ENCODE measurements at regions not wholly inside any gene's neighbourhood (a gene's known extent, or its start where the extent isn't known, plus 50 kb on each side); places are given as distances from the start of the nearest gene placed in this dataset.

DNA sequence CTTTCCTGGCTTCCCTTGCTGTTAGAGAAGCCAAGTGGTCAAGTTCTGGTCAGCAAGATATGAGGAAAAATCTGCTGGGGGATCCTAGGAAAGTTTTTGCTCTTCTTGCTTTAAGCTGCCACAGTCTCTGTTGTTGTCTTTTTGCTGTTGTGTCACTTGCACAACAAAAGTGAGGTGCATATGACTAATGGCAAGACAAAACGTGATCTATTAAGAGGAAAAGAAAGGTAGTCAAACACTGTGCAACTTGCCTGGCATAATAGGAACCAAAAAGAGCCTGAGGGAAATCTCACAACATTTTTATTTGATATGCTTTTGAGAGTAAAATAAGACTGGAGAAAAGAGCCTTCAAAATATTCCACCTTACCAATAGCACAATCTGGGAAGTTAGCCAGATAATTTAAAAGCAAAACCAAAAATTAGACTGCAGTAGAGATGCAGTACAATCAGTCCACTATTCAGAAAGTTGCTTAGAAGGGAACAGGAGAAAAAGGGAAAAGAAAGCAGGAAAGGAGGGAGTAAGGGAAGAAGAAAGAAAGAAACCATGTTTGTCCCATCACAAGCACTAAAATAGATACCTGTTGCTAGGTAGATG is 110.0 kb upstream of the SLC4A7 start:
- TF ChIP-seq POLR2A (IDR thresholded peaks at IDR 0.05; ENCODE audit: low read depth, low read length): no peak
- TF ChIP-seq, protein P1, sequence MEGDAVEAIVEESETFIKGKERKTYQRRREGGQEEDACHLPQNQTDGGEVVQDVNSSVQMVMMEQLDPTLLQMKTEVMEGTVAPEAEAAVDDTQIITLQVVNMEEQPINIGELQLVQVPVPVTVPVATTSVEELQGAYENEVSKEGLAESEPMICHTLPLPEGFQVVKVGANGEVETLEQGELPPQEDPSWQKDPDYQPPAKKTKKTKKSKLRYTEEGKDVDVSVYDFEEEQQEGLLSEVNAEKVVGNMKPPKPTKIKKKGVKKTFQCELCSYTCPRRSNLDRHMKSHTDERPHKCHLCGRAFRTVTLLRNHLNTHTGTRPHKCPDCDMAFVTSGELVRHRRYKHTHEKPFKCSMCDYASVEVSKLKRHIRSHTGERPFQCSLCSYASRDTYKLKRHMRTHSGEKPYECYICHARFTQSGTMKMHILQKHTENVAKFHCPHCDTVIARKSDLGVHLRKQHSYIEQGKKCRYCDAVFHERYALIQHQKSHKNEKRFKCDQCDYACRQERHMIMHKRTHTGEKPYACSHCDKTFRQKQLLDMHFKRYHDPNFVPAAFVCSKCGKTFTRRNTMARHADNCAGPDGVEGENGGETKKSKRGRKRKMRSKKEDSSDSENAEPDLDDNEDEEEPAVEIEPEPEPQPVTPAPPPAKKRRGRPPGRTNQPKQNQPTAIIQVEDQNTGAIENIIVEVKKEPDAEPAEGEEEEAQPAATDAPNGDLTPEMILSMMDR (IDR thresholded peaks at IDR 0.05; ENCODE audit: extremely low read depth in 1 of 2, insufficient read depth in 1 of 2, low read depth in 1 of 2, low read length in 2 of 2): no peak
- no peak for TF ChIP-seq POLR2AphosphoS5 (IDR thresholded peaks at IDR 0.05; ENCODE audit: insufficient read depth, low read depth, low read length)
- no peak for TF ChIP-seq EZH2 (IDR thresholded peaks at IDR 0.05; ENCODE audit: borderline replicate concordance, low read depth, low read length, severe bottlenecking)
- TF ChIP-seq, protein P2, sequence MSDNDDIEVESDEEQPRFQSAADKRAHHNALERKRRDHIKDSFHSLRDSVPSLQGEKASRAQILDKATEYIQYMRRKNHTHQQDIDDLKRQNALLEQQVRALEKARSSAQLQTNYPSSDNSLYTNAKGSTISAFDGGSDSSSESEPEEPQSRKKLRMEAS (IDR thresholded peaks at IDR 0.05; ENCODE audit: insufficient read depth, insufficient read length): no peak
- TF ChIP-seq MYC (IDR thresholded peaks at IDR 0.05; ENCODE audit: low read depth, low read length): no peak
- no peak for TF ChIP-seq JUN (IDR thresholded peaks at IDR 0.05; ENCODE audit: borderline replicate concordance, insufficient read depth, insufficient read length, low read depth)
- TF ChIP-seq FOS (IDR thresholded peaks at IDR 0.05; ENCODE audit: borderline replicate concordance, insufficient read depth, low read length): no peak

Data from endothelial cell of umbilical vein (primary cell).